ENCODE measurements at regions not wholly inside any gene's neighbourhood (a gene's known extent, or its start where the extent isn't known, plus 50 kb on each side); places are given as distances from the start of the nearest gene placed in this dataset.

DNA sequence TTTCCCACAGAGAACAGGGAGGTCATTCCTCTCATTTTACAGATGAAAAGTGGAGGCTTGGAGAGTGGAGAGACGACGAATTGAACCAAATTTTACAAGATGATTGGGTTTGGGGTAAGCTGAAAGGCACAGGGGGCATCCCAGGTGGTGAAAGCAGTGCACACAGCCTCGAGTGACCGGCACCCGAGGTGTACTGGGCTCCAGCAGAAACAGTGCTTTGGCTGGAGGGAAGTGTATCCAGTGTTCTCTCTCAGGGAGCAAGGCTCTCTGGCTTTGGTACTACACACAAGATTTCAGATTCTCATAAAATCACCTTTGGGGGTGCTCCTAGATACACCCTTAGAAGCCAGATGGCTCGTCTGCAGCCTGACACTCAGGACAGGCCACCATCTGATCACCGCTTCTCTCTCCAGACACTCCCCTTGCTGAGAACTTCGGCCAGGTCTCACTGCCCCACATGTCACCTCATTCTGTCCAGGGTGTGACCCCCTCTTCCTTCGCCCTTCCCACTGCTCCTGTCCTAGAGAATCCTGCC, 339.6 kb downstream of the CYRIA start:
- no peaks in the 10 kb centered on the region for H3K4me1 ChIP-seq (replicated peaks in 1 of 2)
- intact Hi-C loops (cut with DNase I) = no loop called here
- no peaks in the 10 kb centered on the region for H3K9me3 ChIP-seq (replicated peaks in 1 of 3)
- WGBS, 4 donors = 80 to 88% (median 82%) methylated on average over 9 of the region's 9 CpGs
- no peak for TF ChIP-seq POLR2A (IDR thresholded peaks at IDR 0.05)
- H3K4me3 ChIP-seq = no peak overlapping the region
- no peak for DNase-seq
- no peaks in the 10 kb centered on the region for H3K36me3 ChIP-seq (replicated peaks in 1 of 2)
- no peak overlapping the region for H3K27ac ChIP-seq
- H3K27me3 ChIP-seq = no peaks in the 10 kb centered on the region

DNA sequence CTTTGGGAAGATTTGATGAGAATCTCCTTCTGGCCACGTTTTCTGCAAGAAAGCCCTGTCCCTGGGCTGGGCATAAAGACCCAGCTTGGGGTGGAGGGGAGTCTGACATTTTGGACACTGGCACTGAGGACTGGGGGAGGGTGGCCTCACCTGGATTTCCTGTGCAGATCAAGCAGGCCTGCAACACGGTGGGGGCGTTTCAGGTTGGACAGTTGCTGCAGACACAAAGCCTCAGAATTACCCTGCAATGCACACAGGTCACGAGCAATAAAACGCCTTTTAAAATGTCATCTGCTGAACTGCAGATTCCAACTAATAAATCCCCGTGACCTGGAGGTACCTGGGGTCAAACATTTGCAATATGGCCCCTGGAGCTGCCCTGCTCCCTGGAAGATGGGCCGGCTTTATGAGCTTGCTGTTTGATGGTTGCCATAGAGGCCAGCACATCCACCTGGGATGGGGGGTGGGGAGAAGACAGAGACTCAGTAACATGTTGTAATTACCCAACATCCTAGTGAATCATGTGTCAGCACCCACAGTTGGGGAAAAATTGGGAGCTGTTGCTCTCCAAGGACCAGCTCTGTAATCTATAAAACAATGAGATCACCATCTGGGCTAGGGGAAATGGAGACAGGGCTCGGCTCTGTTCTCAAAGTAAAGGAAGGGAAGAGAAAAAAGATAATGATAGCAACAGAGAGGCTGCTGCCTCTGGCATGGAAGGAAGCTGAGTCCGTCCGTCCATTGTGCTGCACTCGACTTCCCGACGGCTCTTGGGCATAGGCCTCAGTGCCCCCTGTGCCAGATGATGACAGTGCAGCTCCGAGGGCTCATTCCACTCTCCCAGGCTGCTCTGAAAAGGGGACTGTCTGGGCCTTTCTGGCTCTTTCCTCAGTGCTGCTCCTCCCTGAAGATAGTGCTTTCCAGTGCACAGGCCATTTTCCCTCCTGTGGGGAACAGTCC, 340.3 kb downstream of the CYRIA start:
- 67 to 87% (median 81%) methylated on average over 13 to 14 of the region's 14 CpGs for WGBS, 4 donors
- no peaks in the 10 kb centered on the region for H3K9me3 ChIP-seq (replicated peaks in 1 of 3)
- no peak overlapping the region for H3K4me3 ChIP-seq
- H3K4me1 ChIP-seq (replicated peaks in 1 of 2) = no peaks in the 10 kb centered on the region
- no peak for DNase-seq
- no peaks in the 10 kb centered on the region for H3K36me3 ChIP-seq (replicated peaks in 1 of 2)
- no peak overlapping the region for H3K27ac ChIP-seq
- intact Hi-C loops (cut with DNase I) = no loop called here
- H3K27me3 ChIP-seq = no peaks in the 10 kb centered on the region
- TF ChIP-seq, protein P1, sequence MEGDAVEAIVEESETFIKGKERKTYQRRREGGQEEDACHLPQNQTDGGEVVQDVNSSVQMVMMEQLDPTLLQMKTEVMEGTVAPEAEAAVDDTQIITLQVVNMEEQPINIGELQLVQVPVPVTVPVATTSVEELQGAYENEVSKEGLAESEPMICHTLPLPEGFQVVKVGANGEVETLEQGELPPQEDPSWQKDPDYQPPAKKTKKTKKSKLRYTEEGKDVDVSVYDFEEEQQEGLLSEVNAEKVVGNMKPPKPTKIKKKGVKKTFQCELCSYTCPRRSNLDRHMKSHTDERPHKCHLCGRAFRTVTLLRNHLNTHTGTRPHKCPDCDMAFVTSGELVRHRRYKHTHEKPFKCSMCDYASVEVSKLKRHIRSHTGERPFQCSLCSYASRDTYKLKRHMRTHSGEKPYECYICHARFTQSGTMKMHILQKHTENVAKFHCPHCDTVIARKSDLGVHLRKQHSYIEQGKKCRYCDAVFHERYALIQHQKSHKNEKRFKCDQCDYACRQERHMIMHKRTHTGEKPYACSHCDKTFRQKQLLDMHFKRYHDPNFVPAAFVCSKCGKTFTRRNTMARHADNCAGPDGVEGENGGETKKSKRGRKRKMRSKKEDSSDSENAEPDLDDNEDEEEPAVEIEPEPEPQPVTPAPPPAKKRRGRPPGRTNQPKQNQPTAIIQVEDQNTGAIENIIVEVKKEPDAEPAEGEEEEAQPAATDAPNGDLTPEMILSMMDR (IDR thresholded peaks at IDR 0.05) = no peak
- TF ChIP-seq POLR2A (IDR thresholded peaks at IDR 0.05) = no peak

DNA sequence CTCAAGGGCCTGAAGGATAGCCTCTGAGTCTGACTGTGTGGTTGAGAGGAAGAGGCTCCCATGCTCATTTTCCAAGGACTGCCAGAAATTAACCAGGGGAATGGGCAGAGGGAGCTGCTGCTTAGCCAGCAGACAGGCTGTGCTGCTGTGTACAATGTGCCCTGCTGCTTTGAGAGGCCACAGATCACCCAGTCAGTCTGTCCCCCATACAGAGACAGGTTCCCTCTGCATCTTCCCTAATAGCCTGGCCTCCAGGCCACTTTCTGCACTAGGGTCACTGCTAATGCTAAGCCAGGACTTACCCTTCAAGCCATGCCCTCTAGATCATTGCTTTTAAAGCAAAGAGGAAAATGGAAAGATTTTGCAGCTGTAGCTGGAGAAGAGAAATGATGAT, 341.1 kb downstream of the CYRIA start:
- H3K27me3 ChIP-seq = no peaks in the 10 kb centered on the region
- TF ChIP-seq, protein P1 (IDR thresholded peaks at IDR 0.05) = no peak
- TF ChIP-seq POLR2A (IDR thresholded peaks at IDR 0.05) = no peak
- H3K4me1 ChIP-seq (replicated peaks in 1 of 2) = no peaks in the 10 kb centered on the region
- no peak overlapping the region for H3K27ac ChIP-seq
- no peaks in the 10 kb centered on the region for H3K9me3 ChIP-seq (replicated peaks in 1 of 3)
- DNase-seq = no peak
- no peak overlapping the region for H3K4me3 ChIP-seq
- intact Hi-C loops (cut with DNase I) = no loop called here
- no peaks in the 10 kb centered on the region for H3K36me3 ChIP-seq (replicated peaks in 1 of 2)

DNA sequence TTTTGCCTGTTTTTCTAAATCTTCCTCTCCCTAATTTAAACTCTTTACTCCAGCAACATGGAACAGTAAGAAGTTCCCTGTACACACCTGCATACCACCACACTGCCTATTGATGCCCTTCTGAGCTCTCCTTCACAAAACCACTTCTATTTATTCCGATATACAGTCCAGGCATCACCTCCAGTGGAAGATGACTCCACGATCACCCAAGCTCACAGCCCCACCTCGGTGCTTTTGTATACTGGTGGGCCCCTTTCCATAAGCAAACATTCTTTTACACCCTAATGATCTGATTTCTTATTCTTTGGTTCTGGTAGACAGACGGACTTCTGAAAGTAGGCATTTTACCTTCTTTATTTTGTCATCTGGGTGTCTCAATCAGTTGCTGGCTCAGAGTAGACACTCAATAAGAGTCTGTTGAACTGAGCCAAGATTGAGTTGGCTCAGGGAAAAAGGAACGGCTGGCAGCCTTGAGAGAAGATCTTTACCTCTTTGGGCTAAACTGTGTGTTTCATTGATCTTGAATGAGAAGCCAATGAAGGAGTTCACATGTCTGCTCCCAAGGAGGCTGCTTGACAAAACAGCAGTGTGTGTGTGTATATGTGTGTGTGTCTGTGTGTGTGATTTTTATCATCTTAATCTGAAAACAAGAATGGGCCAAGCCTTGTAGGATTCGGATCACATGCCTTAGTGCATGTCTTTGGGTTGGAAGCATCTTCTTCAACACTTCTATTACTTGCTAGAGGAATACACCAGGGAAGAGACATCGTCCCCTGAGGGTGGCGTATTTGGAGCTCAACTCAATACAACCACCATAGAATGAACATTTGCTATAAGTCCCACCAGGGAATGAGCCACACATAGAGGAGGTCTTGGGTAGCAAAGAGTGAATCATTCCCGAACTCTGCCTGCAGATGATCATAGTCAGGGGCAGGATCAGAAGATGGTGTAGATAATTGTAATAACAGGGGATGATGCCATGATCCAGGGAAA, 341.8 kb downstream of the CYRIA start:
- TF ChIP-seq POLR2A (IDR thresholded peaks at IDR 0.05) = no peak
- TF ChIP-seq, protein P1 (IDR thresholded peaks at IDR 0.05) = no peak
- no peak overlapping the region for H3K27ac ChIP-seq
- WGBS, 4 donors = 83 to 87% (median 84%) methylated on average over 9 of the region's 9 CpGs
- no peaks in the 10 kb centered on the region for H3K9me3 ChIP-seq (replicated peaks in 1 of 3)
- H3K27me3 ChIP-seq = no peaks in the 10 kb centered on the region
- no peak for DNase-seq
- no peaks in the 10 kb centered on the region for H3K4me1 ChIP-seq (replicated peaks in 1 of 2)
- H3K4me3 ChIP-seq = no peak overlapping the region
- H3K36me3 ChIP-seq (replicated peaks in 1 of 2) = no peaks in the 10 kb centered on the region
- intact Hi-C loops (cut with DNase I) = no loop called here
